ENCODE measurements at regions not wholly inside any gene's neighbourhood (a gene's known extent, or its start where the extent isn't known, plus 50 kb on each side); places are given as distances from the start of the nearest gene placed in this dataset.

DNA sequence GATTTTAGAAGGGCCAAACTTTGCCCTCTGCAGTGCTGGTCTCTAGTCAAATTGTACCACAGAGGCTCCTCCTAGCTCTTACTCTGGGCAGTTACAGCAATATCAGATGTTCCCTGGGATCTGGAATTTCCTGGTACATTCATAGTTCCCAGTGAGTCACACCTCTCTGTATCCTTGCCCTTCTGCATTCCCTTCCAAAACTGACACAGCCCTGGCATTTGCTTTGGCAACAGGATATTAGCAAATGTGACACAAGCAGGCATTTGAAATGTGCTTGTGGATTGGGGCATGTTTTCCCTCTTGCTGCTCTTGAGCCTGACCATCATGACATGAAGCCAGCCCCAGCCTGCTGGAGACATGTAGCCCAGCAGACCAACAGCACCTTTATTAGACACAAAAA is 284.7 kb upstream of the AKR1E2 start:
- intact Hi-C loops (cut with micrococcal nuclease; ENCODE audit: unreplicated experiment): loop anchor here (1.0 to 10.0 kb wide), 4 partner anchors 71 to 296 kb away; no protein-coding TSS in a partner anchor
- H3K27ac ChIP-seq: peak overlapping the region; percentile 60
- H3K4me3 ChIP-seq: no peak overlapping the region
- H3K4me2 ChIP-seq: no peak overlapping the region
- peak; percentile 58 to 80 for DNase-seq
- no peaks in the 10 kb centered on the region for H3K79me2 ChIP-seq (ENCODE audit: low read depth)
- 0 out of 2 replicates have a peak, but pooled peaks cover 4% of the 10 kb centered on the region for H3K9me3 ChIP-seq (ENCODE audit: insufficient read depth, low read depth)
- H2AFZ ChIP-seq: no peak overlapping the region
- ChIA-PET CTCF (no interaction called here), POLR2A (ENCODE audit: unreplicated experiment) (interaction anchor here (0.5 to 0.6 kb wide), 2 partner anchors 503 to 758 kb away, joined by 3 read pairs; no protein-coding TSS in a partner anchor)
- H4K20me1 ChIP-seq (ENCODE audit: insufficient read depth): no peaks in the 10 kb centered on the region
- H3K36me3 ChIP-seq (ENCODE audit: low read depth): no peaks in the 10 kb centered on the region
- no TSS peak for BruUV-seq (replicated peaks)
- no peaks in the 10 kb centered on the region for H3K27me3 ChIP-seq (ENCODE audit: insufficient read depth, low read depth)
- H3K9me2 ChIP-seq (ENCODE audit: insufficient read depth): no peaks in the 10 kb centered on the region
- no peaks in the 10 kb centered on the region for H3F3A ChIP-seq (ENCODE audit: insufficient read depth, low read depth)
- TF ChIP-seq EZH2 (IDR thresholded peaks at IDR 0.05; ENCODE audit: low read depth): no peak
- H3K4me1 ChIP-seq (replicated peaks; ENCODE audit: insufficient read depth): peaks cover 10% of the 10 kb centered on the region

DNA sequence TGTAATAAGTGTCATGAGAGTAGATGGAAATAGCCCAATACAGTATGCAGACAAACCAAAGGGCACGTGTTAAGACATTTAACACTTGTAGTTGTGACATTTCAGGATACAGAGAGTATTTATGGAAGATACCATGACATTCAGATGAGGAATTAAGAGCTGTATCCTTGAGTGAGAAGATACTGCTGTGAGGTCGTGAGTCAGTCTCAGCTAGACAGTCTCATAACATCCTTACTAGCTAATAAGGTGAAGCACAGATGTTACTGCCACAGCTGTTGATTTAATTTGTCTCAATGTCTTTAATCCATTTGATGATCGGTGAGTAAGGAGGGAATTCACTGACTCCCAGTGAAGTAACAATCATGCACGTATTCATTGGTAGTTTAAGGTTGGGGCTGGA is 288.0 kb upstream of the AKR1E2 start:
- BruUV-seq (replicated peaks): no TSS peak
- 0 out of 2 replicates have a peak, but pooled peaks cover 4% of the 10 kb centered on the region for H3K9me3 ChIP-seq (ENCODE audit: insufficient read depth, low read depth)
- no peaks in the 10 kb centered on the region for H3K9me2 ChIP-seq (ENCODE audit: insufficient read depth)
- intact Hi-C loops (cut with micrococcal nuclease; ENCODE audit: unreplicated experiment): no loop called here
- no peak overlapping the region for H3K4me3 ChIP-seq
- no peak overlapping the region for H3K27ac ChIP-seq
- no peaks in the 10 kb centered on the region for H3K36me3 ChIP-seq (ENCODE audit: low read depth)
- no peak overlapping the region for H3K4me2 ChIP-seq
- ChIA-PET POLR2A (ENCODE audit: unreplicated experiment) (no interaction called here), CTCF (no interaction called here)
- TF ChIP-seq EZH2 (IDR thresholded peaks at IDR 0.05; ENCODE audit: low read depth) (no peak), CTCF (conservative IDR thresholded peaks at IDR 0.05) (no peak)
- H2AFZ ChIP-seq: no peak overlapping the region
- no peaks in the 10 kb centered on the region for H3K27me3 ChIP-seq (ENCODE audit: insufficient read depth, low read depth)
- H4K20me1 ChIP-seq (ENCODE audit: insufficient read depth): no peaks in the 10 kb centered on the region
- no peak for DNase-seq
- H3F3A ChIP-seq (ENCODE audit: insufficient read depth, low read depth): no peaks in the 10 kb centered on the region
- no peaks in the 10 kb centered on the region for H3K79me2 ChIP-seq (ENCODE audit: low read depth)
- peaks cover 10% of the 10 kb centered on the region for H3K4me1 ChIP-seq (replicated peaks; ENCODE audit: insufficient read depth)

DNA sequence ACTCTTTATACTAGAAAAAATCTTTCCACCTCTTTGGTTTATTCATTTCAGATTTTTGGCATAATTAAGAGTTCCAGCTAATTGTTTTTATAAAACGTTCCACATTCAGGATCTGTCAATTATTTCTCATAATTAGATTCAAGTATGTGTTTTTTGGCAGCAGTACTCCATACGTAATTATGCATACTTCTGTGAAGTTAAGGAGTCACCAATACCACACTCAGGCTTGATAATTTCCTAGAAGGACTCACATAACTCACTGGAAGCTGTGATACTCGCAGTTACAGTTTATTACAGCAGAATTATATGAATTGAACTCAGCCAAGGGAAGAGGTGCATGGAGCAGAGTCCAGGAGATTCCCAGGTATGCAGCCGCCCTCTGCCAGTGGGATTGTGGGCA is 290.5 kb upstream of the AKR1E2 start:
- H3K27ac ChIP-seq: no peak overlapping the region
- TF ChIP-seq EZH2 (IDR thresholded peaks at IDR 0.05; ENCODE audit: low read depth) (no peak), CTCF (conservative IDR thresholded peaks at IDR 0.05) (no peak)
- H3K9me2 ChIP-seq (ENCODE audit: insufficient read depth): no peaks in the 10 kb centered on the region
- H3K9me3 ChIP-seq (ENCODE audit: insufficient read depth, low read depth): 0 out of 2 replicates have a peak, but pooled peaks cover under 1% of the 10 kb centered on the region
- H2AFZ ChIP-seq: no peak overlapping the region
- H3K4me1 ChIP-seq (replicated peaks; ENCODE audit: insufficient read depth): no peaks in the 10 kb centered on the region
- no peak overlapping the region for H3K4me3 ChIP-seq
- no peaks in the 10 kb centered on the region for H4K20me1 ChIP-seq (ENCODE audit: insufficient read depth)
- no peaks in the 10 kb centered on the region for H3F3A ChIP-seq (ENCODE audit: insufficient read depth, low read depth)
- ChIA-PET POLR2A (ENCODE audit: unreplicated experiment) (no interaction called here), CTCF (interaction anchor here (0.6 kb wide), 1 partner anchor 9 kb away, joined by 4 read pairs; no protein-coding TSS in a partner anchor)
- intact Hi-C loops (cut with micrococcal nuclease; ENCODE audit: unreplicated experiment): no loop called here
- H3K4me2 ChIP-seq: no peak overlapping the region
- H3K36me3 ChIP-seq (ENCODE audit: low read depth): no peaks in the 10 kb centered on the region
- H3K27me3 ChIP-seq (ENCODE audit: insufficient read depth, low read depth): no peaks in the 10 kb centered on the region
- no peak for DNase-seq
- no TSS peak for BruUV-seq (replicated peaks)
- H3K79me2 ChIP-seq (ENCODE audit: low read depth): no peaks in the 10 kb centered on the region

DNA sequence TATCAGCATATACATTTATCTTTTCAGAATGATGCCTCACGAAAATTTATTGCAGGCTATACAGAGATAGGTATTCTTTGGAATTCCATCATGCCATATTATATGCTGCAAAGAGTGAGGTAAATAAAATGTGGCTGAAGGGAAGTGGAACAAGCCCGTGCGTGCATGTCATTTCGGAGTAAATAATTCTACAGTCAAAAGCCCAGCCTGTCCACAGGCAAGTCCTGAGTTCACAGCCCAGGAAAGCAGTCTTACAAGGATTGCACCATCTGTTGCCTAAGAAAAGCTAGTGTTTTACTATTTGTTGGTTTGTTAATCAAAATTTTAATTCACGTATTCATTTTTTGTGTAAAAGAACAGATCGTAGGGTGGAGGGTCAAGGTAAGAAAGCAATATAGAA is 292.4 kb upstream of the AKR1E2 start:
- no peak overlapping the region for H3K4me2 ChIP-seq
- H3K36me3 ChIP-seq (ENCODE audit: low read depth): no peaks in the 10 kb centered on the region
- no peak for DNase-seq
- H3K4me3 ChIP-seq: no peak overlapping the region
- no peak for TF ChIP-seq CTCF (conservative IDR thresholded peaks at IDR 0.05)
- TF ChIP-seq EZH2 (IDR thresholded peaks at IDR 0.05; ENCODE audit: low read depth): no peak
- no peak overlapping the region for H2AFZ ChIP-seq
- no peaks in the 10 kb centered on the region for H3K9me3 ChIP-seq (ENCODE audit: insufficient read depth, low read depth)
- no peaks in the 10 kb centered on the region for H3K9me2 ChIP-seq (ENCODE audit: insufficient read depth)
- no peaks in the 10 kb centered on the region for H3F3A ChIP-seq (ENCODE audit: insufficient read depth, low read depth)
- H4K20me1 ChIP-seq (ENCODE audit: insufficient read depth): no peaks in the 10 kb centered on the region
- H3K79me2 ChIP-seq (ENCODE audit: low read depth): no peaks in the 10 kb centered on the region
- intact Hi-C loops (cut with micrococcal nuclease; ENCODE audit: unreplicated experiment): no loop called here
- no peaks in the 10 kb centered on the region for H3K4me1 ChIP-seq (replicated peaks; ENCODE audit: insufficient read depth)
- no TSS peak for BruUV-seq (replicated peaks)
- no peaks in the 10 kb centered on the region for H3K27me3 ChIP-seq (ENCODE audit: insufficient read depth, low read depth)
- CTCF ChIA-PET: no interaction called here
- no peak overlapping the region for H3K27ac ChIP-seq
- POLR2A ChIA-PET (ENCODE audit: unreplicated experiment): no interaction called here
